ENCODE measurements at regions not wholly inside any gene's neighbourhood (a gene's known extent, or its start where the extent isn't known, plus 50 kb on each side); places are given as distances from the start of the nearest gene placed in this dataset.

GRCh38 chr1:17914131-17914530, 159.0 kb downstream of the ACTL8 start:
- no TSS peak for BruUV-seq (replicated peaks)
- intact Hi-C loops (cut with micrococcal nuclease), result no loop called here
- H3K36me3 ChIP-seq (ENCODE audit: control insufficient read depth in 1 of 2, insufficient read depth in 2 of 2, low read length in 2 of 2), result no peaks in the 10 kb centered on the region
- H3K9me2 ChIP-seq (ENCODE audit: insufficient read depth), result no peaks in the 10 kb centered on the region
- H3K27ac ChIP-seq (ENCODE audit: low read depth, low read length), result no peak overlapping the region
- ChIA-PET POLR2A (no interaction called here), RAD21 (ENCODE audit: low non-redundant PET in 1 of 2, low total read pairs in 2 of 2, uncharacterized antibody in 2 of 2, unreplicated experiment in 2 of 2) (no interaction called here), CTCF (interaction anchor here (1.7 kb wide), 1 partner anchor 9 kb away, joined by 5 read pairs; no protein-coding TSS in a partner anchor)
- H4K20me1 ChIP-seq (ENCODE audit: insufficient read depth), result no peaks in the 10 kb centered on the region
- H2AFZ ChIP-seq (ENCODE audit: low read depth, low read length, poor library complexity, severe bottlenecking), result no peak overlapping the region
- peaks cover 76% of the 10 kb centered on the region for H3K27me3 ChIP-seq (ENCODE audit: insufficient read depth, low read length)
- no peak overlapping the region for H3K4me3 ChIP-seq (replicated peaks in 1 of 2; ENCODE audit: low read depth in 1 of 2, low read length in 2 of 2)
- DNase-seq (ENCODE audit: low read depth, low spot score) (no peak), ATAC-seq (no peak)
- H3K79me2 ChIP-seq (ENCODE audit: insufficient read depth, low read length), result no peaks in the 10 kb centered on the region
- TF ChIP-seq CEBPB (IDR thresholded peaks at IDR 0.05; ENCODE audit: low read depth), result no peak
- no peak for TF ChIP-seq ATF3 (IDR thresholded peaks at IDR 0.05)
- no peak for TF ChIP-seq EGR1 (IDR thresholded peaks at IDR 0.05; ENCODE audit: low read depth)
- no peak for TF ChIP-seq SP1 (IDR thresholded peaks at IDR 0.05; ENCODE audit: low read depth)
- no peak for TF ChIP-seq ZFX (IDR thresholded peaks at IDR 0.05)
- no peak for TF ChIP-seq EZH2 (IDR thresholded peaks at IDR 0.05)
- TF ChIP-seq REST (IDR thresholded peaks at IDR 0.05; ENCODE audit: low read depth), result no peak
- no peak for TF ChIP-seq YY1 (IDR thresholded peaks at IDR 0.05; ENCODE audit: extremely low read depth, insufficient replicate concordance, low read depth, low read length)
- no peak for TF ChIP-seq POLR2A (IDR thresholded peaks at IDR 0.05; ENCODE audit: borderline replicate concordance, extremely low read depth, insufficient read depth, insufficient read length)
- no peak for TF ChIP-seq TCF7L2 (IDR thresholded peaks at IDR 0.05; ENCODE audit: borderline replicate concordance, extremely low read depth, insufficient read depth, insufficient read length)
- no peak for TF ChIP-seq ELF1 (IDR thresholded peaks at IDR 0.05; ENCODE audit: borderline replicate concordance, low read depth)
- no peak for TF ChIP-seq SRF (IDR thresholded peaks at IDR 0.05; ENCODE audit: low read depth)
- H3K4me2 ChIP-seq (ENCODE audit: low read length), result no peak overlapping the region
- no peaks in the 10 kb centered on the region for H3K4me1 ChIP-seq (ENCODE audit: control insufficient read depth in 1 of 2, insufficient read depth in 2 of 2, low read length in 2 of 2)
- no peak overlapping the region for H3K9ac ChIP-seq (ENCODE audit: low read length)
- no peaks in the 10 kb centered on the region for H3K9me3 ChIP-seq (ENCODE audit: control insufficient read depth in 1 of 2, insufficient read depth in 1 of 2, low read depth in 1 of 2, low read length in 2 of 2)

Data from HCT116 (cell line).